ENCODE measurements at regions not wholly inside any gene's neighbourhood (a gene's known extent, or its start where the extent isn't known, plus 50 kb on each side); places are given as distances from the start of the nearest gene placed in this dataset.

GRCh38 chr2:226073496-226074160 is 674.1 kb downstream of the NYAP2 start:
- H3K9me3 Mint-ChIP-seq = no peaks in the 10 kb centered on the region
- H3K4me3 ChIP-seq (ENCODE audit: low read length) = no peak overlapping the region
- H3K4me3 Mint-ChIP-seq = no peak overlapping the region
- ChIA-PET POLR2A (no interaction called here), CTCF (no interaction called here)
- no peaks in the 10 kb centered on the region for H3K4me1 Mint-ChIP-seq (ENCODE audit: low read depth)
- no peaks in the 10 kb centered on the region for H3K4me1 ChIP-seq (ENCODE audit: insufficient read depth, low read length)
- ATAC-seq (ENCODE audit: poor library complexity) (no peak), DNase-seq (no peak)
- H3K27me3 ChIP-seq (ENCODE audit: control insufficient read depth in 1 of 2, insufficient read depth in 2 of 2, low read length in 2 of 2) = no peaks in the 10 kb centered on the region
- intact Hi-C loops (cut with DNase I, micrococcal nuclease) = no loop called here
- no peaks in the 10 kb centered on the region for H3K36me3 ChIP-seq (ENCODE audit: insufficient read depth, low read length)
- no peak overlapping the region for H3K27ac ChIP-seq (ENCODE audit: low read depth in 1 of 2, low read length in 2 of 2)
- H3K36me3 Mint-ChIP-seq (ENCODE audit: low read depth) = no peaks in the 10 kb centered on the region
- H3K9me3 ChIP-seq (ENCODE audit: control insufficient read depth in 1 of 2, insufficient read depth in 1 of 2, low read length in 2 of 2) = no peaks in the 10 kb centered on the region
- no peaks in the 10 kb centered on the region for H3K27me3 Mint-ChIP-seq
- no peak for TF ChIP-seq CTCF (IDR thresholded peaks at IDR 0.05)
- no peak overlapping the region for H3K27ac Mint-ChIP-seq

GRCh38 chr2:226066873-226067272 is 667.4 kb downstream of the NYAP2 start:
- Mint-ChIP-seq H3K4me3 (no peak overlapping the region), H3K4me1 (ENCODE audit: low read depth) (no peaks in the 10 kb centered on the region), H3K27ac (no peak overlapping the region), H3K36me3 (ENCODE audit: low read depth) (no peaks in the 10 kb centered on the region), H3K27me3 (peaks cover 4% of the 10 kb centered on the region), H3K9me3 (no peaks in the 10 kb centered on the region)
- ATAC-seq (ENCODE audit: poor library complexity) (no peak), DNase-seq (no peak)
- no peak for TF ChIP-seq CTCF (IDR thresholded peaks at IDR 0.05)
- Histone ChIP-seq H3K27ac (ENCODE audit: low read depth in 1 of 2, low read length in 2 of 2) (no peak overlapping the region), H3K36me3 (ENCODE audit: insufficient read depth, low read length) (no peaks in the 10 kb centered on the region), H3K27me3 (ENCODE audit: control insufficient read depth in 1 of 2, insufficient read depth in 2 of 2, low read length in 2 of 2) (no peaks in the 10 kb centered on the region), H3K9me3 (ENCODE audit: control insufficient read depth in 1 of 2, insufficient read depth in 1 of 2, low read length in 2 of 2) (no peaks in the 10 kb centered on the region), H3K4me1 (ENCODE audit: insufficient read depth, low read length) (no peaks in the 10 kb centered on the region), H3K4me3 (ENCODE audit: low read length) (no peak overlapping the region)
- CTCF ChIA-PET = no interaction called here
- POLR2A ChIA-PET = no interaction called here
- intact Hi-C loops (cut with DNase I, micrococcal nuclease) = no loop called here

GRCh38 chr2:226066391-226066790 is 666.9 kb downstream of the NYAP2 start:
- no peaks in the 10 kb centered on the region for H3K27me3 ChIP-seq (ENCODE audit: control insufficient read depth in 1 of 2, insufficient read depth in 2 of 2, low read length in 2 of 2)
- H3K9me3 ChIP-seq (ENCODE audit: control insufficient read depth in 1 of 2, insufficient read depth in 1 of 2, low read length in 2 of 2) = no peaks in the 10 kb centered on the region
- Mint-ChIP-seq H3K9me3 (no peaks in the 10 kb centered on the region), H3K36me3 (ENCODE audit: low read depth) (no peaks in the 10 kb centered on the region), H3K27me3 (peaks cover 4% of the 10 kb centered on the region), H3K4me1 (ENCODE audit: low read depth) (no peaks in the 10 kb centered on the region), H3K4me3 (no peak overlapping the region), H3K27ac (no peak overlapping the region)
- POLR2A ChIA-PET = no interaction called here
- TF ChIP-seq CTCF (IDR thresholded peaks at IDR 0.05) = no peak
- ATAC-seq (ENCODE audit: poor library complexity) = no peak
- intact Hi-C loops (cut with DNase I, micrococcal nuclease) = no loop called here
- CTCF ChIA-PET = no interaction called here
- no peak overlapping the region for H3K4me3 ChIP-seq (ENCODE audit: low read length)
- no peaks in the 10 kb centered on the region for H3K4me1 ChIP-seq (ENCODE audit: insufficient read depth, low read length)
- DNase-seq = no peak
- no peaks in the 10 kb centered on the region for H3K36me3 ChIP-seq (ENCODE audit: insufficient read depth, low read length)
- no peak overlapping the region for H3K27ac ChIP-seq (ENCODE audit: low read depth in 1 of 2, low read length in 2 of 2)
